ENCODE measurements at regions not wholly inside any gene's neighbourhood (a gene's known extent, or its start where the extent isn't known, plus 50 kb on each side); places are given as distances from the start of the nearest gene placed in this dataset.

DNA sequence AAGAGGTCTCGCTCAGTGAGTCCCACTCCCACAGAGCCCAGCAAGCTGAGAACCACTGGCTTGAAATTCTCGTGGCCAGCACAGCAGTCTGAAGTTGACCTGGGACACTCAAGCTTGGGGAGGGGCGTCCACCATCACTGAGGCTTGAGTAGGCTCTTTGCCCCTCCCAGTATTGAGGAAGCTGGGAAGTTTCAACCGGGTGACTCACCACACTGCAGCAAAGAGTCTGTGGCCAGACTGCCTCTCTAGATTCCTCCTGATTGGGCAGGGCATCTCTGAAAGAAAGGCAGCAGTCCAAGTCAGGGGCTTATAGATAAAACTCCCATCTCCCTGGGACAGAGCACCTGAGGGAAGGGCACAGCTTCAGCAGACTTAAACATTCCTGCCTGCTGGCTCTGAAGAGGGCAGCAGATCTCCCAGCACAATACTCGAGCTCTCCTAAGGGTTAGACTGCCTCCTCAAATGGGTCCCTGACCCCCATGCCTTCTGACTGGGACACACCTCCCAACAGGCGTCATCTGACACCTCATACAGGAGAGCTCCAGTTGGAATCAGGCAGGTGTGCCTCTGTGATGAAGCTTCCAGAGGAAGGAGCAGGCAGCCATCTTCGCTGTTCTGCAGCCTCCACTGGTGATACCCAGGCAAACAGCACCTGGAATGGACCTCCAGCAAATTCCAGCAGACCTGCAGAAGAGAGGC, 970.9 kb upstream of the LRRN3 start:
- ATAC-seq (no peak), DNase-seq (ENCODE audit: low read depth, low spot score) (no peak), FAIRE-seq (no peak)
- POLR2A ChIA-PET: no interaction called here
- Histone ChIP-seq H3K4me1 (ENCODE audit: control insufficient read depth, insufficient read depth, low read length) (no peaks in the 10 kb centered on the region), H3K27ac (ENCODE audit: control insufficient read depth, insufficient read depth) (no peak overlapping the region), H3K79me2 (ENCODE audit: control insufficient read depth, insufficient read depth, low read length) (no peaks in the 10 kb centered on the region), H4K20me1 (ENCODE audit: control insufficient read depth, insufficient read depth) (no peaks in the 10 kb centered on the region), H2AFZ (ENCODE audit: control insufficient read depth, low read depth, low read length) (no peak overlapping the region), H3K9me3 (replicated peaks; ENCODE audit: control insufficient read depth, insufficient read depth, low read length) (no peaks in the 10 kb centered on the region), H3K9ac (ENCODE audit: control insufficient read depth, insufficient read depth, low read length) (no peak overlapping the region), H3K4me2 (ENCODE audit: control insufficient read depth, insufficient read depth) (no peak overlapping the region), H3K4me3 (no peak overlapping the region), H3K36me3 (ENCODE audit: control insufficient read depth in 2 of 2, insufficient read depth in 2 of 2, low read length in 1 of 2) (no peaks in the 10 kb centered on the region), H3K27me3 (replicated peaks in 1 of 2; ENCODE audit: control insufficient read depth in 2 of 2, insufficient read depth in 2 of 2, low read length in 1 of 2) (no peaks in the 10 kb centered on the region)
- SMC1A ChIA-PET (ENCODE audit: uncharacterized antibody, unreplicated experiment): no interaction called here
- intact Hi-C loops (cut with micrococcal nuclease; ENCODE audit: unreplicated experiment): no loop called here
- RAD21 ChIA-PET (ENCODE audit: unreplicated experiment): no interaction called here
- no TSS peak for BruUV-seq (replicated peaks)
- in situ Hi-C loops (cut with MboI): no loop called here
- WGBS (ENCODE audit: insufficient coverage, insufficient replicate concordance, low lambda C conversion rate, missing lambda C conversion rate): 9% methylated on average over 7 of the region's 7 CpGs
- TF ChIP-seq, protein P1, sequence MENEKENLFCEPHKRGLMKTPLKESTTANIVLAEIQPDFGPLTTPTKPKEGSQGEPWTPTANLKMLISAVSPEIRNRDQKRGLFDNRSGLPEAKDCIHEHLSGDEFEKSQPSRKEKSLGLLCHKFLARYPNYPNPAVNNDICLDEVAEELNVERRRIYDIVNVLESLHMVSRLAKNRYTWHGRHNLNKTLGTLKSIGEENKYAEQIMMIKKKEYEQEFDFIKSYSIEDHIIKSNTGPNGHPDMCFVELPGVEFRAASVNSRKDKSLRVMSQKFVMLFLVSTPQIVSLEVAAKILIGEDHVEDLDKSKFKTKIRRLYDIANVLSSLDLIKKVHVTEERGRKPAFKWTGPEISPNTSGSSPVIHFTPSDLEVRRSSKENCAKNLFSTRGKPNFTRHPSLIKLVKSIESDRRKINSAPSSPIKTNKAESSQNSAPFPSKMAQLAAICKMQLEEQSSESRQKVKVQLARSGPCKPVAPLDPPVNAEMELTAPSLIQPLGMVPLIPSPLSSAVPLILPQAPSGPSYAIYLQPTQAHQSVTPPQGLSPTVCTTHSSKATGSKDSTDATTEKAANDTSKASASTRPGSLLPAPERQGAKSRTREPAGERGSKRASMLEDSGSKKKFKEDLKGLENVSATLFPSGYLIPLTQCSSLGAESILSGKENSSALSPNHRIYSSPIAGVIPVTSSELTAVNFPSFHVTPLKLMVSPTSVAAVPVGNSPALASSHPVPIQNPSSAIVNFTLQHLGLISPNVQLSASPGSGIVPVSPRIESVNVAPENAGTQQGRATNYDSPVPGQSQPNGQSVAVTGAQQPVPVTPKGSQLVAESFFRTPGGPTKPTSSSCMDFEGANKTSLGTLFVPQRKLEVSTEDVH (IDR thresholded peaks at IDR 0.05; ENCODE audit: low read depth, partially characterized antibody): no peak
- TF ChIP-seq JUNB (IDR thresholded peaks at IDR 0.05): no peak
- TF ChIP-seq LARP7 (IDR thresholded peaks at IDR 0.05): no peak
- no peak for TF ChIP-seq RUNX3 (IDR thresholded peaks at IDR 0.05; ENCODE audit: low read length)
- TF ChIP-seq EP300 (IDR thresholded peaks at IDR 0.05; ENCODE audit: borderline replicate concordance in 1 of 2, control insufficient read depth in 1 of 2, low read depth in 2 of 2, low read length in 2 of 2): no peak
- TF ChIP-seq CHD1 (IDR thresholded peaks at IDR 0.05; ENCODE audit: low read depth, low read length): no peak
- TF ChIP-seq BHLHE40 (IDR thresholded peaks at IDR 0.05; ENCODE audit: borderline replicate concordance in 1 of 2, low read depth in 2 of 2, low read length in 1 of 2): no peak
- TF ChIP-seq, protein P2, sequence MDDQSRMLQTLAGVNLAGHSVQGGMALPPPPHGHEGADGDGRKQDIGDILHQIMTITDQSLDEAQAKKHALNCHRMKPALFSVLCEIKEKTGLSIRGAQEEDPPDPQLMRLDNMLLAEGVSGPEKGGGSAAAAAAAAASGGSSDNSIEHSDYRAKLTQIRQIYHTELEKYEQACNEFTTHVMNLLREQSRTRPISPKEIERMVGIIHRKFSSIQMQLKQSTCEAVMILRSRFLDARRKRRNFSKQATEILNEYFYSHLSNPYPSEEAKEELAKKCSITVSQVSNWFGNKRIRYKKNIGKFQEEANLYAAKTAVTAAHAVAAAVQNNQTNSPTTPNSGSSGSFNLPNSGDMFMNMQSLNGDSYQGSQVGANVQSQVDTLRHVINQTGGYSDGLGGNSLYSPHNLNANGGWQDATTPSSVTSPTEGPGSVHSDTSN (IDR thresholded peaks at IDR 0.05; ENCODE audit: insufficient replicate concordance, low read depth, low read length): no peak
- TF ChIP-seq ETV6 (conservative IDR thresholded peaks at IDR 0.05 in 1 of 2, IDR thresholded peaks at IDR 0.05 in 1 of 2; ENCODE audit: borderline replicate concordance in 1 of 2, low read depth in 1 of 2): no peak
- no peak for TF ChIP-seq ATF3 (IDR thresholded peaks at IDR 0.05; ENCODE audit: borderline replicate concordance, extremely low read depth, low read depth, low read length)
- TF ChIP-seq ZZZ3 (IDR thresholded peaks at IDR 0.05; ENCODE audit: control insufficient read depth, insufficient read length, low read depth): no peak
- TF ChIP-seq POLR2AphosphoS5 (IDR thresholded peaks at IDR 0.05; ENCODE audit: low read length): no peak
- CTCF ChIA-PET: no interaction called here
